ENCODE measurements at regions not wholly inside any gene's neighbourhood (a gene's known extent, or its start where the extent isn't known, plus 50 kb on each side); places are given as distances from the start of the nearest gene placed in this dataset.
"Not testable (repeated sequence)": the region's sequence is repeated elsewhere in the genome, so short reads cannot be mapped to it uniquely, and the experiment has no call there.

- not testable (repeated sequence) for TF ChIP-seq POLR2A, POLR2AphosphoS5 (IDR thresholded peaks at IDR 0.05)
- TF ChIP-seq, protein P1, sequence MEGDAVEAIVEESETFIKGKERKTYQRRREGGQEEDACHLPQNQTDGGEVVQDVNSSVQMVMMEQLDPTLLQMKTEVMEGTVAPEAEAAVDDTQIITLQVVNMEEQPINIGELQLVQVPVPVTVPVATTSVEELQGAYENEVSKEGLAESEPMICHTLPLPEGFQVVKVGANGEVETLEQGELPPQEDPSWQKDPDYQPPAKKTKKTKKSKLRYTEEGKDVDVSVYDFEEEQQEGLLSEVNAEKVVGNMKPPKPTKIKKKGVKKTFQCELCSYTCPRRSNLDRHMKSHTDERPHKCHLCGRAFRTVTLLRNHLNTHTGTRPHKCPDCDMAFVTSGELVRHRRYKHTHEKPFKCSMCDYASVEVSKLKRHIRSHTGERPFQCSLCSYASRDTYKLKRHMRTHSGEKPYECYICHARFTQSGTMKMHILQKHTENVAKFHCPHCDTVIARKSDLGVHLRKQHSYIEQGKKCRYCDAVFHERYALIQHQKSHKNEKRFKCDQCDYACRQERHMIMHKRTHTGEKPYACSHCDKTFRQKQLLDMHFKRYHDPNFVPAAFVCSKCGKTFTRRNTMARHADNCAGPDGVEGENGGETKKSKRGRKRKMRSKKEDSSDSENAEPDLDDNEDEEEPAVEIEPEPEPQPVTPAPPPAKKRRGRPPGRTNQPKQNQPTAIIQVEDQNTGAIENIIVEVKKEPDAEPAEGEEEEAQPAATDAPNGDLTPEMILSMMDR (IDR thresholded peaks at IDR 0.05 in 8 of 11, conservative IDR thresholded peaks at IDR 0.05 in 3 of 11): not testable (repeated sequence)
Measured at GRCh38 chr4:3884261-3884660, 118.1 kb downstream of the ADRA2C start.

Data from spleen (tissue), 7 donors.